ENCODE measurements at regions not wholly inside any gene's neighbourhood (a gene's known extent, or its start where the extent isn't known, plus 50 kb on each side); places are given as distances from the start of the nearest gene placed in this dataset.

DNA sequence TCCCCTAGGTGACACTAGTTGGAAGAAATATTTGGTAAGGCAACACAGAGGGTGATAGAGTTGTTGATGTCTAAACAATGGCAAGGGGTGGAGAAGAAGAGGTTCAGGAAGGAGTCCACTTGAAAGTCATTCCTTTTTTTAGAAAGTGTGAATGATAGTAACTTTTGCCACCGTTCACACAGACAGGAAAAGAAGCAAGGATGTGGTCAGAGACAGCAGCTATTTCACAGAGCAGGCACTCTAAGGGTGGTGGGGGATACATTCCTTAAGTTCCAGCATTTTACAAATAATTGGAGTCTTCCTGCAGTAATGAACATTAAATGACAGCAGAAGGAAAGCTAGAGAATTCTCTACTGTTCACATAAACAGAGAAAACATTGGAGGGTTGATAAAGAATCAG, 75.4 kb upstream of the ZNF385D start:
- Histone ChIP-seq H3K79me2 (no peaks in the 10 kb centered on the region), H3K4me2 (ENCODE audit: low read length) (no peak overlapping the region), H3K36me3 (ENCODE audit: control insufficient read depth, insufficient read depth, low read length) (no peaks in the 10 kb centered on the region), H3K27me3 (ENCODE audit: control insufficient read depth, insufficient read depth, low read length) (no peaks in the 10 kb centered on the region), H2AFZ (no peak overlapping the region), H3K9ac (no peak overlapping the region), H3K4me1 (no peaks in the 10 kb centered on the region), H3K9me3 (ENCODE audit: control insufficient read depth, low read length) (no peaks in the 10 kb centered on the region), H3K27ac (no peak overlapping the region), H3K4me3 (ENCODE audit: low read depth, low read length) (no peak overlapping the region)
- TF ChIP-seq, protein P1, sequence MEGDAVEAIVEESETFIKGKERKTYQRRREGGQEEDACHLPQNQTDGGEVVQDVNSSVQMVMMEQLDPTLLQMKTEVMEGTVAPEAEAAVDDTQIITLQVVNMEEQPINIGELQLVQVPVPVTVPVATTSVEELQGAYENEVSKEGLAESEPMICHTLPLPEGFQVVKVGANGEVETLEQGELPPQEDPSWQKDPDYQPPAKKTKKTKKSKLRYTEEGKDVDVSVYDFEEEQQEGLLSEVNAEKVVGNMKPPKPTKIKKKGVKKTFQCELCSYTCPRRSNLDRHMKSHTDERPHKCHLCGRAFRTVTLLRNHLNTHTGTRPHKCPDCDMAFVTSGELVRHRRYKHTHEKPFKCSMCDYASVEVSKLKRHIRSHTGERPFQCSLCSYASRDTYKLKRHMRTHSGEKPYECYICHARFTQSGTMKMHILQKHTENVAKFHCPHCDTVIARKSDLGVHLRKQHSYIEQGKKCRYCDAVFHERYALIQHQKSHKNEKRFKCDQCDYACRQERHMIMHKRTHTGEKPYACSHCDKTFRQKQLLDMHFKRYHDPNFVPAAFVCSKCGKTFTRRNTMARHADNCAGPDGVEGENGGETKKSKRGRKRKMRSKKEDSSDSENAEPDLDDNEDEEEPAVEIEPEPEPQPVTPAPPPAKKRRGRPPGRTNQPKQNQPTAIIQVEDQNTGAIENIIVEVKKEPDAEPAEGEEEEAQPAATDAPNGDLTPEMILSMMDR (IDR thresholded peaks at IDR 0.05): no peak

DNA sequence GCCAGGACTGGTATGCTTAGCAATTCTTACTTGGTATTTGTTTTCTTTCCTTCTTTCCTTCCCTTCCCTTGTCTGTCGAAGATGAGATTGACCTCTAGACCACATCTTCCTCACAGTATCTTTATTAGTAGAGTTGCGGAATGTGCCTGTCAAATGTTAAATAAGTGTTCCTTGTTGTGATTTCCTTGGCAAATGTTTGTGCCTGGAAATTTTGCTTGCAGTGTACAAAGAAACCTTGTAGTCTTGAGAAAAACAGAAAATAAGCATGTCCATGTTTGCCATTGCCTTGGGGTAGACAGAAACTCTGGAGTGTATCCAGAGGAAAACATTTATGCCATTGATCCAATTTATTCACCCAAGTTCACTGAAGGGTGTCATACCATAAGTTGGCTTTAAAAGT, 79.5 kb upstream of the ZNF385D start:
- Histone ChIP-seq H3K9me3 (ENCODE audit: control insufficient read depth, low read length) (no peaks in the 10 kb centered on the region), H3K4me1 (no peaks in the 10 kb centered on the region), H3K36me3 (ENCODE audit: control insufficient read depth, insufficient read depth, low read length) (no peaks in the 10 kb centered on the region), H3K9ac (no peak overlapping the region), H2AFZ (no peak overlapping the region), H3K79me2 (no peaks in the 10 kb centered on the region), H3K4me2 (ENCODE audit: low read length) (no peak overlapping the region), H3K4me3 (ENCODE audit: low read depth, low read length) (no peak overlapping the region), H3K27ac (no peak overlapping the region), H3K27me3 (ENCODE audit: control insufficient read depth, insufficient read depth, low read length) (no peaks in the 10 kb centered on the region)
- TF ChIP-seq, protein P1 (IDR thresholded peaks at IDR 0.05): no peak

DNA sequence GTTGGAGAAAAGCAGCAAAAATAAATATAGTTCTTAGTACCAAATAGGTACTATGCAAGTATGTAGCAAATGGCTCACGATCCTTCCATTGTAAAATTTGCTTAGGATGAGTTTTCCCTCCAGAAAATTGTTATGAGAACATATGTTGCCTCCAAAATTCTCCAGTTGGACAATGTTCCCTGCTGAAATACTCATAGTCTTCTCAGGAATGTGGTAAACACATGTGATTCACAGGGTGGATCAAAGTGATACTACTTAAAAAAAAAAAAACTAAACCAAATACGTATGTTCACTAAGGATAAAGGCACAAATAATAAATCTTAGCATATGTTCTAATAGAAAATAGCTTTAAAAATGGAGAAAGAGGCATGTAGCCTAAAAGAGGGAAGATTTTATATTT, 84.3 kb upstream of the ZNF385D start:
- Histone ChIP-seq H3K4me3 (ENCODE audit: low read depth, low read length) (no peak overlapping the region), H3K27me3 (ENCODE audit: control insufficient read depth, insufficient read depth, low read length) (no peaks in the 10 kb centered on the region), H3K9me3 (ENCODE audit: control insufficient read depth, low read length) (no peaks in the 10 kb centered on the region), H3K4me2 (ENCODE audit: low read length) (no peak overlapping the region), H3K4me1 (no peaks in the 10 kb centered on the region), H3K27ac (no peak overlapping the region), H2AFZ (no peak overlapping the region), H3K9ac (no peak overlapping the region), H3K36me3 (ENCODE audit: control insufficient read depth, insufficient read depth, low read length) (no peaks in the 10 kb centered on the region), H3K79me2 (no peaks in the 10 kb centered on the region)
- TF ChIP-seq, protein P1 (IDR thresholded peaks at IDR 0.05): no peak

DNA sequence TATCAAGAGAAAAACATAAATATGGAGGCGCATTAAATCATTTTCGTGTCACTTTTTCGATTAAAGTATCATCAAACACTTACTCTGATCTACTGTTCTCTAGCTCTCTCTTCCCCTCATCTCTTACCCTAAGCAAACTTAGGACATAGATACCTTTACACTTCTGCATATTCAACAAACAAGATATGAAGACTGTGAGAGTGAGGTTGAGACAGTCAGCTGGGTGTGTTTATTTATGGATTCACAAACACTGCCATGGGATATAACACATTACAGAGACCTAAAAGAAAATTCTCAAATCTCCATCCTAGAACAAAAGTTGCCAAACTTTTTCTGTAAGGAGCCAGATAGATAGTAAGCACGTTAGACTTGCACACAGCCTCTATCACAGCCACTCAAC, 85.2 kb upstream of the ZNF385D start:
- H3K27me3 ChIP-seq (ENCODE audit: control insufficient read depth, insufficient read depth, low read length): no peaks in the 10 kb centered on the region
- no peaks in the 10 kb centered on the region for H3K36me3 ChIP-seq (ENCODE audit: control insufficient read depth, insufficient read depth, low read length)
- no peak overlapping the region for H3K9ac ChIP-seq
- no peak overlapping the region for H3K4me2 ChIP-seq (ENCODE audit: low read length)
- H3K27ac ChIP-seq: no peak overlapping the region
- H3K9me3 ChIP-seq (ENCODE audit: control insufficient read depth, low read length): no peaks in the 10 kb centered on the region
- H3K4me1 ChIP-seq: no peaks in the 10 kb centered on the region
- no peak overlapping the region for H2AFZ ChIP-seq
- no peaks in the 10 kb centered on the region for H3K79me2 ChIP-seq
- H3K4me3 ChIP-seq (ENCODE audit: low read depth, low read length): no peak overlapping the region
- TF ChIP-seq, protein P1 (IDR thresholded peaks at IDR 0.05): no peak

- Histone ChIP-seq H3K36me3 (ENCODE audit: control insufficient read depth, insufficient read depth, low read length) (no peaks in the 10 kb centered on the region), H3K4me1 (no peaks in the 10 kb centered on the region), H3K9me3 (ENCODE audit: control insufficient read depth, low read length) (no peaks in the 10 kb centered on the region), H3K79me2 (no peaks in the 10 kb centered on the region), H3K9ac (no peak overlapping the region), H3K4me2 (ENCODE audit: low read length) (no peak overlapping the region), H3K27ac (no peak overlapping the region), H3K27me3 (ENCODE audit: control insufficient read depth, insufficient read depth, low read length) (no peaks in the 10 kb centered on the region), H2AFZ (no peak overlapping the region), H3K4me3 (ENCODE audit: low read depth, low read length) (no peak overlapping the region)
- TF ChIP-seq, protein P1 (IDR thresholded peaks at IDR 0.05): no peak
Observed at GRCh38 chr3:21839176-21839575, 88.2 kb upstream of the ZNF385D start.

Data from parathyroid adenoma (tissue), 2 donors.